ENCODE measurements at regions not wholly inside any gene's neighbourhood (a gene's known extent, or its start where the extent isn't known, plus 50 kb on each side); places are given as distances from the start of the nearest gene placed in this dataset.

DNA sequence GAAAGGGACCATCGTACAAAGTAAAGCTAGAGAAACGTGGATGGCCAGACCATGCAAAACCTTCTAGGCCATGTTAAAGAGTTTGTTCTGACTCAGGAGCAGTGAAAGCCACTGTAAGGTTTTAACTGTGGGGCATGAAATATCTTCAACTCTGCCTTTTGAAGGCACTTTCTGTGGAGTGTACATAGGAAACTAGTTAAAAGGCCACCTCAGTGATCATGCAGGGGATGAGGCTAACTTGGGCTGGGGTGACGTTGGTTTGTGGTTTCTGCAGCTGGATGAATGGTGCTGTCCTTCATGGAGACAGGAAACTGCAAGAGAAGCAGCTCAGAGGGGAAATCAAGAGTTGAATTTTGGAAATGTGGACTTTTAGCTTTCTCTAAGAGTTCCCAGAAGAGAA lies 190.7 kb downstream of the CDCA7 start:
- TF ChIP-seq, protein P1, sequence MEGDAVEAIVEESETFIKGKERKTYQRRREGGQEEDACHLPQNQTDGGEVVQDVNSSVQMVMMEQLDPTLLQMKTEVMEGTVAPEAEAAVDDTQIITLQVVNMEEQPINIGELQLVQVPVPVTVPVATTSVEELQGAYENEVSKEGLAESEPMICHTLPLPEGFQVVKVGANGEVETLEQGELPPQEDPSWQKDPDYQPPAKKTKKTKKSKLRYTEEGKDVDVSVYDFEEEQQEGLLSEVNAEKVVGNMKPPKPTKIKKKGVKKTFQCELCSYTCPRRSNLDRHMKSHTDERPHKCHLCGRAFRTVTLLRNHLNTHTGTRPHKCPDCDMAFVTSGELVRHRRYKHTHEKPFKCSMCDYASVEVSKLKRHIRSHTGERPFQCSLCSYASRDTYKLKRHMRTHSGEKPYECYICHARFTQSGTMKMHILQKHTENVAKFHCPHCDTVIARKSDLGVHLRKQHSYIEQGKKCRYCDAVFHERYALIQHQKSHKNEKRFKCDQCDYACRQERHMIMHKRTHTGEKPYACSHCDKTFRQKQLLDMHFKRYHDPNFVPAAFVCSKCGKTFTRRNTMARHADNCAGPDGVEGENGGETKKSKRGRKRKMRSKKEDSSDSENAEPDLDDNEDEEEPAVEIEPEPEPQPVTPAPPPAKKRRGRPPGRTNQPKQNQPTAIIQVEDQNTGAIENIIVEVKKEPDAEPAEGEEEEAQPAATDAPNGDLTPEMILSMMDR (IDR thresholded peaks at IDR 0.05), result no peak
- TF ChIP-seq POLR2A (IDR thresholded peaks at IDR 0.05), result no peak
